K562 (cell line): ENCODE measurements at regions not wholly inside any gene's neighbourhood (a gene's known extent, or its start where the extent isn't known, plus 50 kb on each side); places are given as distances from the start of the nearest gene placed in this dataset.

Source experiments
- ATAC-seq: fragments of 200-7000 bp; cut with Tn5 transposase; 3 replicates; pipeline ENCODE4 v1.9.1; 2020; ENCODE audit warnings: moderate library complexity
- BruUV-seq: library from RNA; stranded (reverse); fragments of 400-500 nt; replicated peaks from 2 replicates; lab custom pipeline; 2021; lab: Mats Ljungman, UMichigan
- CTCF ChIA-PET: fragments of 300-600 bp; formaldehyde crosslinking; extraction: SDS; loops from one replicate; lab custom pipeline; 2021; ENCODE audit warnings: low intra/inter-chr PET ratio; lab: Yijun Ruan, JAX
- POLR2A ChIA-PET: fragments of 300-600, 350-650 bp; sonication (Branson Sonifier 250); formaldehyde crosslinking; extraction: SDS; loops from one replicate; lab custom pipeline; 2021; ENCODE audit warnings: antibody characterized with exemption, inconsistent platforms; lab: Yijun Ruan, JAX
- DNase-seq, 4 experiments: peaks; one replicate each; pipeline versions ENCODE4 v3.0.0 to v3.0.0-alpha.2; 2011 to 2018; ENCODE audit warnings: low spot score in 3 of 4, mixed read lengths in 3 of 4; ENCODE audit errors: extremely low read depth in 1 of 4
- FAIRE-seq: peaks from 2 replicates; lab custom pipeline; 2011; peaks lifted over from hg19 to GRCh38; lab: Jason Lieb, UNC
- H2AFZ ChIP-seq: 2 replicates; pipeline ENCODE4 v1.6.0; 2011; ENCODE audit warnings: low read depth, low read length, control low read depth, inconsistent platforms
- H3K27ac ChIP-seq: fragments of 200-600 bp; 3 replicates; pipeline ENCODE4 v1.8.0; 2011; ENCODE audit warnings: low read depth, mild to moderate bottlenecking, control low read depth, inconsistent platforms, low read length, moderate library complexity, mixed read lengths; ENCODE audit errors: extremely low read depth
- H3K27me3 ChIP-seq, 2 experiments: fragments of 300-600 bp in 1 of 2; 2 replicates in 1 of 2; 3 replicates in 1 of 2; pipeline versions ENCODE4 v1.6.0 to v1.8.0; 2011; ENCODE audit warnings: inconsistent platforms in 2 of 2, low read length in 2 of 2, mild to moderate bottlenecking in 1 of 2, mixed read lengths in 1 of 2, moderate library complexity in 1 of 2; ENCODE audit not compliant: control insufficient read depth in 2 of 2, insufficient read depth in 2 of 2
- H3K36me3 ChIP-seq: fragments of 300-600 bp; 3 replicates; pipeline ENCODE4 v1.8.0; 2011; ENCODE audit warnings: mild to moderate bottlenecking, low read length, inconsistent platforms; ENCODE audit not compliant: control insufficient read depth, insufficient read depth
- H3K4me1 ChIP-seq, 2 experiments: fragments of 200-600 bp in 1 of 2; replicated peaks in 1 of 2; 2 replicates in 1 of 2; 3 replicates in 1 of 2; pipeline versions ENCODE4 v1.5.1 to v1.8.0; 2011; ENCODE audit warnings: inconsistent platforms in 2 of 2, low read length in 2 of 2, mild to moderate bottlenecking in 1 of 2, mixed read lengths in 1 of 2, moderate library complexity in 1 of 2; ENCODE audit not compliant: control insufficient read depth in 2 of 2, insufficient read depth in 2 of 2
- H3K4me2 ChIP-seq: 2 replicates; pipeline ENCODE4 v1.6.1; 2011; ENCODE audit warnings: low read length, control low read depth, inconsistent platforms, mixed read lengths; ENCODE audit not compliant: insufficient read depth
- H3K4me3 ChIP-seq: fragments of 200-600 bp; sonication (generic), shearing (Covaris generic); 2 replicates; pipeline ENCODE4 v1.5.1; 2016; ENCODE audit warnings: control low read depth, inconsistent platforms
- H3K79me2 ChIP-seq: fragments of 200-600 bp; 3 replicates; pipeline ENCODE4 v1.8.0; 2011; ENCODE audit warnings: low read length, inconsistent platforms; ENCODE audit not compliant: control insufficient read depth, insufficient read depth
- H3K9ac ChIP-seq, 2 experiments: 2 replicates each; pipeline versions ENCODE4 v1.6.0 to v1.6.1; 2011; ENCODE audit warnings: low read depth in 2 of 2, low read length in 2 of 2, control low read depth in 1 of 2, inconsistent platforms in 1 of 2, mild to moderate bottlenecking in 1 of 2, mixed read lengths in 1 of 2; ENCODE audit not compliant: insufficient read depth in 1 of 2
- H3K9me1 ChIP-seq: one replicate; pipeline ENCODE4 v1.6.0; 2011; ENCODE audit warnings: inconsistent platforms, mild to moderate bottlenecking, low read length, moderate library complexity; ENCODE audit not compliant: control insufficient read depth, insufficient read depth
- H3K9me3 ChIP-seq: replicated peaks from 2 replicates; pipeline ENCODE4 v1.5.1; 2011; ENCODE audit warnings: low read depth, low read length, inconsistent platforms; ENCODE audit not compliant: control insufficient read depth, insufficient read depth
- H4K20me1 ChIP-seq: replicated peaks from 2 replicates; pipeline ENCODE4 v1.6.1; 2011; ENCODE audit warnings: low read length, inconsistent platforms, mixed read lengths; ENCODE audit not compliant: control insufficient read depth, insufficient read depth
- CEBPG ChIP-seq, 3 experiments: fragments of 200-800 bp in 1 of 3; sonication (Bioruptor generic) in 1 of 3; sonication (generic) in 1 of 3; formaldehyde crosslinking in 1 of 3; IDR thresholded peaks in 2 of 3; conservative IDR thresholded peaks in 1 of 3; 2 replicates each; pipeline versions ENCODE4 v1.6.1 to v1.8.0; 2016 to 2022; ENCODE audit warnings: missing compliant biosample characterization in 2 of 3, missing genetic modification characterization in 2 of 3, mild to moderate bottlenecking in 1 of 3, missing genetic modification reagents in 1 of 3
- E2F3 ChIP-seq: fragments of 250-450 bp; sonication (Bioruptor Pico); IDR thresholded peaks from 2 replicates; pipeline ENCODE4 v1.4.0; 2020; ENCODE audit warnings: mild to moderate bottlenecking
- FOXJ2 ChIP-seq: fragments of 200-800 bp; sonication (Bioruptor generic); IDR thresholded peaks from 2 replicates; pipeline ENCODE4 v1.6.1; 2016; ENCODE audit warnings: missing genetic modification characterization, missing compliant biosample characterization
- NR2C2 ChIP-seq, 2 experiments: fragments of 200-800 bp in 1 of 2; sonication (Bioruptor generic) in 1 of 2; sonication (generic) in 1 of 2; formaldehyde crosslinking in 1 of 2; IDR thresholded peaks; 2 replicates each; pipeline versions ENCODE4 v1.6.1 to v1.8.0; 2016 to 2022; ENCODE audit warnings: mild to moderate bottlenecking in 1 of 2, missing compliant biosample characterization in 1 of 2, missing genetic modification characterization in 1 of 2, missing genetic modification reagents in 1 of 2
- PCBP1 ChIP-seq: fragments of 200-400 bp; formaldehyde crosslinking; IDR thresholded peaks from 2 replicates; pipeline ENCODE4 v1.6.1; 2018; ENCODE audit warnings: mild to moderate bottlenecking, low read depth, low read length; ENCODE audit not compliant: poor library complexity, severe bottlenecking
- PREB ChIP-seq: sonication (generic); formaldehyde crosslinking; IDR thresholded peaks from 2 replicates; pipeline ENCODE4 v1.8.1; 2023; ENCODE audit warnings: mild to moderate bottlenecking, missing genetic modification reagents
- RAD51 ChIP-seq: fragments of 450-650 bp; IDR thresholded peaks from 2 replicates; pipeline ENCODE4 v1.7.1; 2016; ENCODE audit warnings: low read depth, mild to moderate bottlenecking, borderline replicate concordance
- STAT5B ChIP-seq: fragments of 250-450 bp; sonication (Bioruptor Pico); IDR thresholded peaks from 2 replicates; pipeline ENCODE4 v1.8.0; 2021; ENCODE audit warnings: mild to moderate bottlenecking, inconsistent platforms
- TAF15 ChIP-seq: fragments of 200-400 bp; formaldehyde crosslinking; IDR thresholded peaks from 2 replicates; pipeline ENCODE4 v1.6.1; 2017; ENCODE audit warnings: mild to moderate bottlenecking, low read depth, low read length, moderate library complexity
- ZNF764 ChIP-seq: fragments of 250-450 bp; sonication (Bioruptor Pico); IDR thresholded peaks from 2 replicates; pipeline ENCODE4 v1.4.0; 2020; ENCODE audit warnings: low read depth, mild to moderate bottlenecking, moderate library complexity
- ZNF766 ChIP-seq: fragments of 200-800 bp; sonication (Bioruptor generic); conservative IDR thresholded peaks from 2 replicates; pipeline ENCODE4 v1.6.1; 2016; ENCODE audit warnings: missing genetic modification characterization, missing compliant biosample characterization
- WGBS: fragments of 100-300 bp; shearing (Covaris generic); methylation state at CpG from one replicate; pipeline ENCODE4 v1.1.6; 2016; ENCODE audit warnings: low coverage, mixed read lengths; ENCODE audit not compliant: insufficient coverage; ENCODE audit errors: missing lambda C conversion rate; 5-methylcytosine and 5-hydroxymethylcytosine counted together
- in situ Hi-C: fragments of 300-500 bp; cut with MboI; formaldehyde crosslinking; loops from 4 replicates; pipeline ENCODE4 v1.15.0; 2018; ENCODE audit warnings: inconsistent platforms, mixed read lengths
- intact Hi-C: fragments of 100-400 bp; cut with micrococcal nuclease; formaldehyde crosslinking; loops from 2 replicates; pipeline ENCODE4 v1.14.2; 2022

GRCh38 chr19:31718032-31718431, 368.8 kb upstream of the TSHZ3 start:
- in situ Hi-C loops, result no loop called here
- Histone ChIP-seq H3K9me1 (no peaks in the 10 kb centered on the region), H3K9ac (no peak overlapping the region), H4K20me1 (no peaks in the 10 kb centered on the region), H3K79me2 (no peaks in the 10 kb centered on the region), H3K27ac (no peak overlapping the region)
- WGBS, result 2% methylated on average over 6 of the region's 6 CpGs
- POLR2A ChIA-PET, result no interaction called here
- no TSS peak for BruUV-seq
- no peak for ATAC-seq
- DNase-seq, result no peak
- no peak for FAIRE-seq
- TF ChIP-seq TAF15, result no peak
- no peak for TF ChIP-seq FOXJ2 (tag)
- no peak for TF ChIP-seq ZNF764 (CRISPR knock-in tag)
- no peak for TF ChIP-seq STAT5B (CRISPR knock-in tag)
- TF ChIP-seq PCBP1, result no peak
- TF ChIP-seq NR2C2 (CRISPR knock-in tag; IDR thresholded peaks at IDR 0.05), result no peak
- TF ChIP-seq NR2C2 (tag; IDR thresholded peaks at IDR 0.05), result no peak
- no peak for TF ChIP-seq PREB (CRISPR knock-in tag)
- no peak for TF ChIP-seq E2F3 (CRISPR knock-in tag)
- TF ChIP-seq CEBPG (CRISPR knock-in tag; IDR thresholded peaks at IDR 0.05), result no peak
- no peak for TF ChIP-seq CEBPG (tag; conservative IDR thresholded peaks at IDR 0.05 in 1 of 2, IDR thresholded peaks at IDR 0.05 in 1 of 2)
- no peak for TF ChIP-seq RAD51
- TF ChIP-seq ZNF766 (CRISPR knock-in tag), result no peak
- TF ChIP-seq, all 486 proteins: peak for 0
- no peaks in the 10 kb centered on the region for H3K4me1 ChIP-seq
- H3K9me3 ChIP-seq, result no peaks in the 10 kb centered on the region
- no peaks in the 10 kb centered on the region for H3K36me3 ChIP-seq
- CTCF ChIA-PET, result no interaction called here
- H3K4me2 ChIP-seq, result no peak overlapping the region
- intact Hi-C loops, result no loop called here
- H3K27me3 ChIP-seq, result peaks cover 0 to 16% of the 10 kb centered on the region in 2 experiments; a peak in 3 of 5 replicates
- no peak overlapping the region for H2AFZ ChIP-seq
- no peak overlapping the region for H3K4me3 ChIP-seq
